ENCODE measurements at regions not wholly inside any gene's neighbourhood (a gene's known extent, or its start where the extent isn't known, plus 50 kb on each side); places are given as distances from the start of the nearest gene placed in this dataset.

DNA sequence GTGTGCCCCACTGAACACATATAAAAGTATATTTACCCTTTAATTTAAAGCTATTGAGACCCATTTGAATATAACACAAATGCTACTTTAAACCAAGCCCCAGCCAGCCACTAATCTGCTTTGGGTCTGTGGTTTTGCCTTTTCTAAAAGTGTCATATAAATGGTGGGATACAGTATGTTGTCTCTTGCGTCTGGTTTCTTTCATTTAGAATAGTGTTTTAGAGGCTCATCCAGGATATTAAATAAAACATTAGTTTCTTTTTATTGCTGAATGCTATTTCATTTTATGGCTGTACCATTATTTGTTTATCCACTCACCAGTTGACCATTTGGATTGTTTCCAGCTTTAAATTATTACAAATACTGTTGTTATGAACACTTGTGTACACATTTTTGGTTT, 290.5 kb upstream of the SORL1-AS1 start:
- DNase-seq: no peak
- intact Hi-C loops (cut with DNase I; ENCODE audit: low total_unique reads): no loop called here
- TF ChIP-seq, protein P1, sequence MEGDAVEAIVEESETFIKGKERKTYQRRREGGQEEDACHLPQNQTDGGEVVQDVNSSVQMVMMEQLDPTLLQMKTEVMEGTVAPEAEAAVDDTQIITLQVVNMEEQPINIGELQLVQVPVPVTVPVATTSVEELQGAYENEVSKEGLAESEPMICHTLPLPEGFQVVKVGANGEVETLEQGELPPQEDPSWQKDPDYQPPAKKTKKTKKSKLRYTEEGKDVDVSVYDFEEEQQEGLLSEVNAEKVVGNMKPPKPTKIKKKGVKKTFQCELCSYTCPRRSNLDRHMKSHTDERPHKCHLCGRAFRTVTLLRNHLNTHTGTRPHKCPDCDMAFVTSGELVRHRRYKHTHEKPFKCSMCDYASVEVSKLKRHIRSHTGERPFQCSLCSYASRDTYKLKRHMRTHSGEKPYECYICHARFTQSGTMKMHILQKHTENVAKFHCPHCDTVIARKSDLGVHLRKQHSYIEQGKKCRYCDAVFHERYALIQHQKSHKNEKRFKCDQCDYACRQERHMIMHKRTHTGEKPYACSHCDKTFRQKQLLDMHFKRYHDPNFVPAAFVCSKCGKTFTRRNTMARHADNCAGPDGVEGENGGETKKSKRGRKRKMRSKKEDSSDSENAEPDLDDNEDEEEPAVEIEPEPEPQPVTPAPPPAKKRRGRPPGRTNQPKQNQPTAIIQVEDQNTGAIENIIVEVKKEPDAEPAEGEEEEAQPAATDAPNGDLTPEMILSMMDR (IDR thresholded peaks at IDR 0.05): no peak
- no peak for TF ChIP-seq POLR2A (IDR thresholded peaks at IDR 0.05)
- no peaks in the 10 kb centered on the region for H3K36me3 ChIP-seq (ENCODE audit: low read depth, missing control alignments)
- no peak overlapping the region for H3K4me3 ChIP-seq
- 96 to 100% methylated on average over 1 of the region's 1 CpG for WGBS, 2 donors
- H3K27ac ChIP-seq: peak overlapping the region; percentile 84
- H3K27me3 ChIP-seq: no peaks in the 10 kb centered on the region
- H3K4me1 ChIP-seq: peaks cover 29% of the 10 kb centered on the region
- no peaks in the 10 kb centered on the region for H3K9me3 ChIP-seq

DNA sequence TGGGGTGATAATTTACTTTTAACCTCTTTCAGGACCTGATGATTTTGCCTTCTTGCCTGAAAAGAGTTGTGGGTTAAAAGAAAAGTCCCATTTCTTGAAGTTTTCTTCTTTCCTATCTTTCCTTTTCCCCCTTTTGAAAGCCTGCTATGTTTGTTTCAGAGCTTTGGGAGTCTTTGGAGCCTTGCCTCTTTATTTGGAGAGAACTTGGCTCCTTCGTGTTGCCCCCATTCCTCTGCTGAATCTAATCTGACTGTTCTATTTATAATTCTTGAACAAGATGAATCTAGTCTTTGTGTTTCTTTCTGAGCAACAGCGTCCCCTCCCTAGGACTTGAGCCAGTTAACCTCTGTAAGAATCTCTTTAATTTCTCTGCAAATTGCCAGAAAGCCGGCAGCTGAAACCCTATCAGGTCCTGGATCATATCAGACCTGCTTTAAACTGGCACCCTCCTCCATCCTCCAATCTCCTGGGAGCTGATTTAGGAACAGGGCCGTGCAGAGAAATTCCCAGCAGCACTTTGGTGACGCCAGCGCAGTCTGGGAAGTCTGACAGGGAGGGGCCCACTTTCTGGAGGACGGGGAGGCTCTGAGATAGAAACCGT, 289.1 kb upstream of the SORL1-AS1 start:
- no peaks in the 10 kb centered on the region for H3K36me3 ChIP-seq (ENCODE audit: low read depth, missing control alignments)
- WGBS, 2 donors: 5 to 12% methylated on average over 8 of the region's 8 CpGs
- no peaks in the 10 kb centered on the region for H3K9me3 ChIP-seq
- no peaks in the 10 kb centered on the region for H3K27me3 ChIP-seq
- H3K4me1 ChIP-seq: peaks cover 29% of the 10 kb centered on the region
- DNase-seq: peak; percentile 95
- intact Hi-C loops (cut with DNase I; ENCODE audit: low total_unique reads): no loop called here
- H3K27ac ChIP-seq: peak overlapping the region; percentile 84
- TF ChIP-seq POLR2A (IDR thresholded peaks at IDR 0.05): no peak
- TF ChIP-seq, protein P1 (IDR thresholded peaks at IDR 0.05): peak in 1 of 3 experiments; percentile 27
- H3K4me3 ChIP-seq: no peak overlapping the region

- H3K27me3 ChIP-seq: no peaks in the 10 kb centered on the region
These were observed 288.6 kb upstream of the SORL1-AS1 start for GRCh38 chr11:121741351-121741760.

GRCh38 chr11:121740902-121741301, 288.1 kb upstream of the SORL1-AS1 start:
- Histone ChIP-seq H3K9me3 (no peaks in the 10 kb centered on the region), H3K27me3 (no peaks in the 10 kb centered on the region), H3K36me3 (ENCODE audit: low read depth, missing control alignments) (no peaks in the 10 kb centered on the region), H3K4me1 (peaks cover 29% of the 10 kb centered on the region), H3K27ac (peak overlapping the region; percentile 84), H3K4me3 (no peak overlapping the region)
- intact Hi-C loops (cut with DNase I; ENCODE audit: low total_unique reads): no loop called here
- WGBS, 2 donors: 24 to 35% methylated on average over 1 of the region's 1 CpG
- no peak for TF ChIP-seq POLR2A (IDR thresholded peaks at IDR 0.05)
- TF ChIP-seq, protein P1 (IDR thresholded peaks at IDR 0.05): no peak
- no peak for DNase-seq

More at GRCh38 chr11:121741351-121741760, 288.6 kb upstream of the SORL1-AS1 start:
- Histone ChIP-seq H3K27ac (peak overlapping the region; percentile 84), H3K36me3 (ENCODE audit: low read depth, missing control alignments) (no peaks in the 10 kb centered on the region), H3K9me3 (no peaks in the 10 kb centered on the region), H3K4me1 (peaks cover 29% of the 10 kb centered on the region), H3K4me3 (no peak overlapping the region)
- TF ChIP-seq, protein P1 (IDR thresholded peaks at IDR 0.05): no peak
- no peak for TF ChIP-seq POLR2A (IDR thresholded peaks at IDR 0.05)
- WGBS, 2 donors: 22 to 23% methylated on average over 5 of the region's 5 CpGs
- intact Hi-C loops (cut with DNase I; ENCODE audit: low total_unique reads): no loop called here
- DNase-seq: peak; percentile 28

DNA sequence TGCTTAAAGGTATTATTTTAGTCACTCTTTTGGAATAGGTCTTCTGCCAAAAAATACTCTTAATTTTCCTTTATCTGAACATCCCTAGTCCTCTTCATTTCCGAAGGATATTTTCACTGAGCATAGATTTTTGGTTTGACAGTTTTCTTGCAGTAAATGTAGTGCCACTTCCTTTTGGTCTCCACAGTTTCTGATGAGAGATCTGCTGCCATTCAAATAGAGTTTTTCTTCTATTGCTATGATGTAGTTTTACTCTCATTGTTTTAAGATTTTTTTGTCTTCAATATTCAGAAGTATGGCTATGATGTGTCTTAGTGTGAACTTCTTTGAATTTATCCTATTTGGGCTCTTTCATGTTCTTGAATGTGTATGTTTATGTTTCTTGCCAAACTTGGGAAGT, 281.1 kb upstream of the SORL1-AS1 start:
- Histone ChIP-seq H3K9me3 (no peaks in the 10 kb centered on the region), H3K36me3 (ENCODE audit: low read depth, missing control alignments) (no peaks in the 10 kb centered on the region), H3K4me1 (no peaks in the 10 kb centered on the region), H3K27ac (no peak overlapping the region), H3K27me3 (no peaks in the 10 kb centered on the region), H3K4me3 (no peak overlapping the region)
- 88 to 91% methylated on average over 1 of the region's 1 CpG for WGBS, 2 donors
- TF ChIP-seq POLR2A (IDR thresholded peaks at IDR 0.05): no peak
- TF ChIP-seq, protein P1 (IDR thresholded peaks at IDR 0.05): no peak
- intact Hi-C loops (cut with DNase I; ENCODE audit: low total_unique reads): no loop called here
- no peak for DNase-seq

Data from testis (tissue), 2 donors.